Stimulated activated CD4-positive, alpha-beta T cell treated with anti-CD3 and anti-CD28 coated beads, Interleukin-1b, Interleukin-23, amount 100 ng/mL, for 48 hours (primary cell): ENCODE measurements at regions not wholly inside any gene's neighbourhood (a gene's known extent, or its start where the extent isn't known, plus 50 kb on each side); places are given as distances from the start of the nearest gene placed in this dataset.
A peak's percentile ranks its signal among the peaks of the same experiment; 100 is the strongest.

ENCODE experiments used
- DNase-seq: peaks from one replicate; pipeline ENCODE4 v3.0.0-alpha.2; 2020

DNA sequence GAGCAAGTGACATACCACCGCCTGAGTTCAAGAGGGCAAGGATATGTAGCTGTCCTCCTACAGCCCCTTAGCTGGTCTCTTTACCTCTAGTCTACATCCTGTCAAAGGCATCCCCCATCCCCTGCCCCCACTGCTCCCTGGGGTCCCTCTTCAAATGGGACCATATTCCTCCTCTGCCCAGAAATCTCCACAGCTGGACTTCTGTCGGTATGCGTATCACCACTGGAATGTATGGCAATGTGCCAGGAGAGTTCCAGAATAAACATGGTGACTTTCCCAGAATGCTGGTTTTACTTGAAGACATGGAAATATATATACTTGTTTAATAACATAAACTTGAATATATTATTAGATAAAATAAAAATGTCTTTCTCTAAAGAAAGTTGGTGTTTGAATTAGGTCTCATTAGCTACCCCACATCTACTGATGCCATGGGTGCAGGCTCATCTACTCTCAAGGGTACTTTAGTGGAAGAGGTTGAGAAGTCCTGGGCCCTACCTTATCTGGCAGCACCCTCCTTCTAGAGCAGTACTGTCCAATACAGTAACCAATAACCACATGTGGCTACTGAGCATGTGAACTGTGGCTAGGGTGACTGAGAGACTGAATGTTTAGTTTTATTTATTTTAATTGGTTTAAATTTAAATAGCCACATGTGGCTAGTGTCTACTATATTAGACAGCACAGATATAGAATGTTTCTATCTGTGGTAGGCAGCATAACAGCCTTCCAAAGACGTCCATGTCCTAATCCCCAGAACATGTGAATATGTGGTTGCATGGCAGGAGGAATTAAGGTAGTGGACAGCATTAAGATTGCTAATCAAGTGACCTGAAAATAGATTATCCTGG lies 181.7 kb upstream of the SLC30A5 start:
- DNase-seq: no peak

DNA sequence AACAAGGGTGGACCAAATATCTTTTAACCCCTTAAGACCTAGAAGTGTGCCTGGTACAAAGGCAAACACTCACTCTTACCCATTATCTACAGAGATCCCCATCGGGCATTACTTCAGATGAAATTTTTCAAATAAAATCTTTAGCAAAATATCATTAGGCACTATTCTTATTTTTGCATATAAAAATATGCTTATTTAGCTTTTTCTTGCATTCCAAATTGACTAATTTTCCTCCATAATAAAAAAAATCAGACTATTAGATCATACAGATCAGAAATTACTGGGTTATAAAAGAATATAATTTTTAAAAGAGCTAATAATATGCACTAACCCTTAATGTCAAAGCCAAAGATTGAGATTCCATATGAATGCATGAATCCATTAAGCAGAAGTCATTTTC lies 178.7 kb upstream of the SLC30A5 start:
- no peak for DNase-seq

DNA sequence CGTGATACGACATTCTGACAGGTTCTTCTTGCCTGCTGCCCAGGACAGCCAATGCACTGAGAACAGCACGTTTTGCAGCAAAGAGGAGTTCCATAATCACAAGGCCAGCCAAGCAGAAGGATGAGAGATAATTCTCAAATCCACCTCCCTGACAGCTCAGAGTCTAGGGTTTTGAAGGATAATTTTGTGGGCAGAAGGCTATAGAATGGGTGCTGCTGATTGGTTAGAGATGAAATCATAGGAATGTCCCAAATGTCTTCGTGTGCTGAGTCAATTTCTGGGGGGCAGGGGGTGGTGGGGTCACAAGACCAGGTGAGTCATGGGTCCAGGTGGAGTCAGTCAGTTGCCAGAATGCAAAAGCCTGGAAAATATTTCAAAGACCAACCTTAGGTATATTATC lies 175.5 kb upstream of the SLC30A5 start:
- DNase-seq: no peak

GRCh38 chr5:68919988-68920490 lies 173.8 kb upstream of the SLC30A5 start:
- DNase-seq: no peak

DNA sequence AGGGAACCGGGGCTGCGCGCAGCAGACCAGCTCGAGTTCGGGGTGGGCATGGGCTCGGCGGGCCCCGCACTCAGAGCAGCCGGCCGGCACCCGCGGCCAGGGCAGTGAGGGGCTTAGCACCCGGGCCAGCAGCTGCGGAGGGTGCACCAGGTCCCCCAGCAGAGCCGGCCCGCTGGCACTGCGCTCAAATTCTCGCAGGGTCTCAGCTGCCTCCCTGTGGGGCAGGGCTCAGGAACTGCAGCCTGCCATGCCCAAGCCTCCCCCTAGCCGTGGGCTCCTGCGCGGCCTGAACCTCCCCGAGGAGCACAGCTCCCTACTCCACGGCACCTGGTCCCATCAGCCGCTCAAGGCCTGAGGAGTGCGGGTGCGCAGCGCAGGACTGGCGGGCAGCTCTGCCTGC lies 172.9 kb upstream of the SLC30A5 start:
- DNase-seq: no peak

- no peak for DNase-seq
Observed at GRCh38 chr5:68922172-68922987, 171.4 kb upstream of the SLC30A5 start.

DNA sequence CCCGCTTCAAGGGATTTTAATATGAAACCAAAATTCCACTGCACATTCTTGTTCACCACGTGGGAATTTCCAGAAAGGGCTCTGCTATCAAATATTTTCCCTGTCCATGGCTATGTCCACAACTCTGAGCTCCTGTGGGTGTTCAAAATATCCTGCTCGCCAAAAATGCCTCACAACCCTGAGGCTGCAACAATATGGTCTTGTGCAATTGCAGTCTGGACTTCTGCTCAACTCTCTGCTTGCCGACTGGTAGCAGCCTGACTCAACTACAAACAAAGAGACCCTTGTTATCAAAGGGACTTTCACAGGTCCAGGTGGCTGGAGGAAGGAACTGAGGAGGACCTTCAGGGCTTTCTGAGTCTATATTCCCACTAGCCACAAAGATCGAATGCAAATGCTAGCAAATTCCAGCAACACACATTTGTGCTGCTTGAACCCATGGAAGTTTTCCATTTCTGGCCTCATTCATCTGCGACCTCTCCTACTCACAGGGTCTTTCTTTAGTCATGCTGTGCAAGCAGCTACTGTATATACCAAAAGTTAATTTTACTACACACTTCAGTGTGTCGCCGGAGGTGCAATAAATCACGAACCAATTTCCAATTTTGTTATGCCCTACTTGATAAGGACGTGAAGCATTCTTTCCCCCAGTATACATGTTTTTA lies 169.2 kb upstream of the SLC30A5 start:
- DNase-seq: no peak

DNA sequence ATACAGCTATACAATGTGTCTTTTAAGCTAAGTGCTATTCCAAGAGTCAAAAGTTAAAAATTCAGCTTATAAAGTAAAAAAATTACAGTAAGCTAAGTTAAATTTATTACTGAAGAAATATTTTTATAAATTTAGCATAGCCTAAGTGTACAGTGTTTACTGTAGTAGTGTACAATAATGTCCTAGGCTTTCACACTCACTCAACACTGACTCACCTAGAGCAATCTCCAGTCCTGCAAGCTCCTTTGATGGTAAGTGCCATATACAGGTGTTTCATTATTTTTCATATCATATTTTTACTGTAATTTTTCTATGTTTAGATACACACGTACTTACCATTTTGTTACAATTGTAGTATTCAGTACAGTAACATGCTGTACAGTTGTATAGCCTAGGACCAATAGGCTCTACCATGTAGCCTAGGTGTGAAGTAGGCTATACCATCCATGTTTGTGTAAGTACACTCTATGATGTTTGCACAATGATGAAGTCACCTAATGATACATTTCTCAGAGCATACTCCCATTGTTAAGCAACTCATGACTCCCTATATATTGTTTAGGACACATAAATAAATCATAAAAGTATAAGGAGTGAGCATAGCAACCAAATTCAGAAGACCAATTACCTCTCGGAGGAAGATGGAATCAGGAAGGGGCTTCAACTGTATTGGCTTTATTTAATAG lies 165.1 kb upstream of the SLC30A5 start:
- DNase-seq: no peak

DNA sequence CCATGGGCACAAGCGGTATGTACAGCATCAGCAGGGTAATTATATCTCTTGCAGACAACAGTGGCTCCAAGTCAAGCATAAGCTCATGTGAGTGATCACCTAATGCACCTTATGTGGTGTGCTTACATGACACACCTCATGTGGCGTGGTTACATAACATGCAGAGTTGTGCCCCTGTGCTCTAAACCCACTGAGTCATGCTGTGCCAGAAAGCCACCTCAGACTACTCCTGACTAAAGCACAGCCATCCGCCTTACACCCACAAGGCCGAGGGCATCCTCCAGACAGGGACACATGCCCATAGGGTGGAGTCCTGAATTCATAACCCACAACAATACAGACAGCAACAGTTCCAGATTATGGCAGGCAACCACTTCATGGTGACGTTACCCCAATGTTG lies 163.7 kb upstream of the SLC30A5 start:
- DNase-seq: no peak

DNA sequence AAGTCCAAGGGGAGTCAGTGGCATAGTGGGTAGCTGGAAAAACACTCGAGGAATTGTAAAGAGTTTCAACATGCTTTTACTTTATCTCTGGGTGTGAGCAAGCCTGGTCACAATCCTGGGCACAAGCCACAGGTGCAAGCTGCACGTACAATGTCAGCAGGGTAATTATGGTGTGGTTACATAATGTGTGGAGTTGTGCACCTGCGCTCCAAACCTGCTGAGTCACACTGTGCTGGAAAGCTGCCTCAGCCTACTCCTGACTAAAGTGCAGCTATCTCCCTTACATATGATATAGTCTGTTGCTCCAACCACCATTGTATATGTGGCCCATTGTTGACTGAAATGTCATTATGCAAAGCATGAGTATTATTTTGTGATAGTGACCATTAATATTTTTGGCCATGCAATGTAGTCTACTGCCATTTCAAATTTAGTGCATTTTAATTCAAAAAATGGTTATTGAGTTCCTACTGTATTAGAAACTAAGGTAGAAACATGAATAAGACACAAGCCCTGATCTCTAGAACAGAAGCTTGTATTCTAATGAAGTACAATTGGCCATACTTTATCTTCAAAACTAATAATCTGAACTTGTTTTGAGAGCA lies 160.9 kb upstream of the SLC30A5 start:
- DNase-seq: peak; percentile 6

DNA sequence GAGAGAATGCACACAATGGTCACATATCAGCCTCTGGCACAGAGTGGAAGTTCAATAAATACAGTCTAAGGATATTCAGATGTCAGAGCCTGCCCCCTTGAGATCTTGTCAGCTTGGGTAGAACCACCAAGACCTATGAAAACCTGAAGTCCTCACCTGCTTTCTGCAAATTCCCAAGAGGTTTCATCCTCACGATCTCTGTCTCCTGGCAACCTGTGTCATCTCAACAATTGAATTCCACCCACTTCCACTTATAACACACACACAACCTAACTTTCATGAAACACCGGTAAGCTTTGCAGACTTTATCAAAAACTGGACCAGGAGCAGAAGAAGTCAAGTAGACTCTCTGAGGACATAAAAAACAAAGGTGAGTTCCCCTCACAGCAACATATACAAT lies 151.6 kb upstream of the SLC30A5 start:
- DNase-seq: no peak

DNA sequence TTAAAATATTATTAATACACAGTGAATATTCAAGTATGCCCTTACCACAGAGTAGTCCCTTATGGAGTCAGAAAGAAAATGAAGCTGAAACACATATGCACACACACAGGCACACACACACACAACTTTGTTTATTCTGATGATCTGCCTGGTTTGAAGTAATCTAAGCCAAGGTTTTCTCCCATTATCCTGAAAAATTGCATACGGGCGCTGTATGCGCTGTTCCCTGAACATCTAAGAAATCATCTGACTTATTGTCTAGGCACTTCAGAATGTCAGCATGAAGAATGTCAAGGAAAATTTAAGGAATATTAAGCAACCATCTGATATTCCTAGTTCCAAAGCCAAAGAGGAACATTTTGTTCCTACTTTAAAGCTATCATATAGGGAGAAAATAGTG lies 147.1 kb upstream of the SLC30A5 start:
- DNase-seq: no peak

DNA sequence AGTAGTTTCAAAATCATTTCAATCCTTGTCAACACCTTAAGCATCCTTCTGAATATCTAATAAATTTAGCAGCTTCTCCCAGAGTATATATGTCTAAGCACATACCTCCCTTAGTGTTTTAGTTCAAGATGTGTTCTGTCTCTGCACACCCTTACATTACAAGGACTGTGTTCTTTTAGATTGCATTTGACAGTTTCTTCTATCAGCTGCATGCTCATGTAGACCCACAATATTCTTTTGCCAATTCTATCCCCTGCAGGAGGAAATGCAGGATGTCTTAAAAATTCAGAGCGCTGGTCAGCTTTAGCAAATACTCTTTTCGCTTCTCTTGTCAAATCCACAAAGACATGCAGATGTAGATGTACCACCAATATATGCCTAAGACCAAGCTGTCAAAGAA lies 145.8 kb upstream of the SLC30A5 start:
- DNase-seq: no peak

DNA sequence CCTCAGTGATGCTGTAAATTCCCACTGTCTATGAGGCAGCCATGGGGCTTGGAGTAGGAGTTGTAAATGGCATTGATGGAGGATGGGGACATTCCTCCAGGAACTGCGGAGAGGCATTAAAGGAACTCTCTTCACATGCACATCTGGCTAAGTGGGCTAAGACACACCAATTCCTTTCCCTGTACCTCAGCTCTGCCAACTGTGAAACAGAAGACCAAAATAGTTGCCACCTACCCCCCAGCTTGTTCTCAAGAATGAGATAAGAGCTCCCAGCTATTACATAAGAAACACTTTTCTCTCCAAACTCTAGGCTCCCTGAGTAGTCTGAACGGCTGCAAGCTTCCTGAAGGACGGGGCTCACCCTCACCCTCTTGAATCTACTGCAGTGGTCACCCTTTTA lies 144.6 kb upstream of the SLC30A5 start:
- no peak for DNase-seq

DNA sequence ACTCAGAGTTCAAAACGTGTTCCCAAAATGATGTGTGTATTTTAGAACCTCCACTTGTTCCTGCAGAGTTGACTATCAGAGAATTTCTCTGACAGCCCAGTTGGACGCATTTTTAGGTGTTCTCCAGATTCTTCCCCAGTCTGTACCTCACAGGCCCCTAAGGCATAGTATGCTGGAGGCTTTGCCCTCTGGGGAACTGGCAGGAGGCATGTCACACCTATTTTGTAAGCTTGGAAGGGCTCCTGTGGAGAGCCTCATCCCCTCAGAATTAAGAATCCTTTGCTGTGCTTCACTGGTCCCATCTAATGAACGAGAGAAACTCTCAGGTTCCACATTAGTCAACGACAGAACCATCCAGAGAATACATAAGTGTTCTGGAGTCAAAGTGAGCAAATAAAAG lies 144.1 kb upstream of the SLC30A5 start:
- no peak for DNase-seq

DNA sequence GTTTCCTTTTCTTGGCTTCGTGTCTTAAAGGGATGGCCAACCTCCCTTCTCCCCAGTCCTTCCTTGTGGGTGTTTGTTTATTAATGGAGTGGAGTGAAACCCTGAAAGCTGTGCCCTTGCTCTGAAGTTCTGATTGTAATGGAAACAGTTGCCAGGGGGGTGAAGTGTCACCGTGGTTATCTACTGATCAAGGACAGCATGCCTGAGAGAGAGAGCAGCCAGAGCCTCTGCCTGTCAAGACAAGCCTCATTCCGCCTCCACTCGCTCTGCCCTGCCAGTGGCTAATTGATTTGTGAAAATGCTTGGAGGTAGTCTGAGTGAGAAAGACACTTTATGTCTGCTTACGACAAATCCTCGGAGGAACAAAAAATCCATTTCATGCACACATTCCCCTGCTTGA lies 143.7 kb upstream of the SLC30A5 start:
- DNase-seq: no peak

GRCh38 chr5:68950930-68951329 lies 142.9 kb upstream of the SLC30A5 start:
- no peak for DNase-seq

DNA sequence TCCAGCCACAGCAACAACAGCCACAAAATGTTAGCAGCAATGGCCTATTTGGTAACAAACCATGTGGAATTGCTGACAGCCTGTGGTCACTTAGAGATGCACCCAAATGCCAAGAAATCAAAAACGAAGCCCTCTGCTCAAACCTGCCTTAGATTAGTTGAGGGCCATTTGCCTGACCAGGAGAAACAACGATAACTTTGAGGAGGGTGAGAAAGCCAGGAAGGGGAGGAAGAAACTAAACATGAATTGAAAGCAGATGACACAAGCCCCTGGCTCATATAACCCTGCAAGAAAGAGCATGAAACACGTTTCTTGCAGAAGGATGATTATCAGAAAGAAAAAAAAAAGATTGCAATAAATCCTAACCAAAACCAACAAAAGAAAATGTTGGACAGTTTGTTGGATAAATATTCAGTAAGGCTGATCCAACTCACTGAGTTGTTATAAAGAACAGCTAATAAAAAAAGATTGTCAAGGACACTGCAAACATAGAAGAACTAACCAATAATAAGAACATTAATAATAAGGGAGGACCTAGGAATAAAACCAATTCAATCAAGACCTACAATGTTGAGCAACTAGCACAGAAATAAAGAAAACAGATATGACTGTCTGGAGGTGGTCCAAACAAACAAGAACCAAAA lies 140.5 kb upstream of the SLC30A5 start:
- no peak for DNase-seq

DNA sequence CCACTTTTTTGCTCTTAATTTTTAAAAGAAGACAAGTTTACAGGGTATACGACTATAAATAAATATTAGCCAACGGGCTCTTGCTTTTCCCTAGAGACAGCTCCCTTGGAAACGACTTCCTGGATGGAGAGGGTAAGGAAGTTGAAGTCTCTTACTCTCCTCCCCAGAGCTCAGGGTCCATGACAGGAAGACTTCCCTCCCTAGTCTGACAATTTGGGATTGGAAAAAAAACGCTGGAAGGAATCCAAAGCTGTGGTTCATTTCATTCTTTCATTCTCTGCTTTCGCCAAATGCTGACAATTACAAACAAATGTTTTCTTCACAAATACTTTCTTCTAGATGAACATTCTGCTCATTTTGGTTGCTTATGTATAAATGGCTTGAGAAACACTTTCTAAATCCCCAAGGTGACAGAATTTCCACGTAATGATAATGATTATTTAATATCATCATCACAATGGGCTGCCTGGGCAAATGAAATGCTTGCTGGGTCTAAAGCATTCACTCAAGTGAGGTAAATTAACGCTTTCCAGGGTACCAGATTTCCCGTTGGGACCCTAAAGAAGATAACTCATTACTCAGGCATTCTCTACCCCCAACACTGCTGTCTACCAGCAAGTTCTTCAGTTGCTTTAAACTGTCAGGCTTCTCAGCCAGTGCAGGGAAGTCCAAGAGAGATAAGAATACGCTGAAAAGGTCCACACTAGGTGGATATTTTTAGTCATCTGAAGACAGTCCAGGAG lies 139.8 kb upstream of the SLC30A5 start:
- no peak for DNase-seq

DNA sequence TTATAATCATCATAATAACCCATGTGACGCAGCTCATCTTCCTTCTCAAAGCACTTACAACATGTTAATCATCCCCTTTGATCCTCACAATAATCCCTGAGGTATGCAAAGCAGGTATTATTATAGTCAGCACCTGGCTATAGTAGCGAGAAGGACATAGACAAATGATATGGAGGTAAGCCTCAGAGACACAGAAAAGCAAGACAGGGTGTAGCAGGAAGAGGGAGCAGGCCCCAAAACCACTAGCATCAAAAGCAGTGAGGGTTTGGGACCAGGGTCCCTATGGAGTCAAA lies 139.2 kb upstream of the SLC30A5 start:
- DNase-seq: no peak

DNA sequence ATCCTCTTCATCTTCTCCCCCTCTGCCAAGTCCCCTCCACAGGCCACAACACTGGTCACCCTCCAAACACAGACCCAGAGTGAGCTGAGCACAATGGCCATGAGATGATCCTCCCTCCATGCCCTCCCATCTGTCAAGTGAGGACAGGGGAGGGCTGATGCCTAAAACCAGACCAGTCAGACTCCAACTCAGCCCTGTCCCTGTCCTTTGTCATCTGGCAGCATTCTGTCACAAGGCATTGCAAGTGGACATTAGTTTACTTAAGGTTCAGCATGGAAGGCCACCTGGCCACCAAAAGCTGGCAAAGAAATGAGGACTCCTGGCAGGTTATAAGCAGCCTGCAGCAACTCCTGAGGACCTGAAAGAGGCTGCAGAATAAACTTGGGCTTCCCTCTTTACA lies 136.2 kb upstream of the SLC30A5 start:
- DNase-seq: no peak

DNA sequence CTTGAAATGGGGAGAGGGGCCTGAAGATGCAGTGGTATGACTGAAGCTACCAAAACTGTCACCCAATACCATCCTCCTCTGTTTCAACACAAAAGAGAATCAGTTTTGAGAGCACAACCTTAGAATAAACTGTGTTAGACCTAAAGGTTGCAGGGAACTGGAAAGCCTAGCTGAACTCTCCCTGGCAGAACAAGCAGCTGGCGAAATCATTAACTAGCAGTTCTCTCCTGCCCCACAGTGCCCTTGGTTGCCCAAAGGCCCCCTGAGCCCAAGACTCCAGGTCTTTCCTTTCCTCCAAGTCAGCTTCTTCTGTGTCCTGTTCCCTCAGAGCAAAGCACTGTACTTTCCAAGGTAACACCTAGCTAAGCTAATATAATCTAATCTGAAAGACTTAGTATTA lies 135.4 kb upstream of the SLC30A5 start:
- DNase-seq: no peak
